HEK293 (cell line): ENCODE measurements at regions not wholly inside any gene's neighbourhood (a gene's known extent, or its start where the extent isn't known, plus 50 kb on each side); places are given as distances from the start of the nearest gene placed in this dataset.

ENCODE experiments used
- CTCF ChIA-PET: fragments of 350-600 bp; formaldehyde crosslinking; extraction: SDS; loops from one replicate; lab custom pipeline; 2021; ENCODE audit warnings: antibody characterized with exemption; lab: Yijun Ruan, JAX
- POLR2A ChIA-PET: fragments of 300-600 bp; formaldehyde crosslinking; extraction: SDS; loops from one replicate; lab custom pipeline; 2020; ENCODE audit warnings: antibody characterized with exemption, inconsistent platforms; lab: Yijun Ruan, JAX
- H3K27ac ChIP-seq: fragments of 200-500 bp; sonication (Bioruptor generic); 2 replicates; pipeline ENCODE4 v1.5.1; 2014; ENCODE audit warnings: low read depth, low read length, control low read depth, inconsistent platforms; ENCODE audit errors: extremely low read depth
- H3K36me3 ChIP-seq, 2 experiments: fragments of 200-500 bp in 1 of 2; sonication (Bioruptor generic) in 1 of 2; 1 replicate in 1 of 2; 2 replicates in 1 of 2; pipeline ENCODE4 v1.5.1; 2014 to 2017; ENCODE audit warnings: inconsistent platforms in 2 of 2, low read length in 2 of 2; ENCODE audit not compliant: control insufficient read depth in 2 of 2, insufficient read depth in 1 of 2
- H3K4me1 ChIP-seq: fragments of 200-500 bp; sonication (Bioruptor generic); 2 replicates; pipeline ENCODE4 v1.5.1; 2014; ENCODE audit warnings: mild to moderate bottlenecking, low read length, inconsistent platforms; ENCODE audit not compliant: control insufficient read depth, insufficient read depth
- H3K4me3 ChIP-seq: 2 replicates; pipeline ENCODE4 v1.5.1; 2011; ENCODE audit warnings: low read depth, mild to moderate bottlenecking, control low read depth, low read length, moderate library complexity
- H3K9me3 ChIP-seq: fragments of 200-500 bp; sonication (Bioruptor generic); 2 replicates; pipeline ENCODE4 v1.5.1; 2014; ENCODE audit warnings: low read depth, low read length, inconsistent platforms; ENCODE audit not compliant: control insufficient read depth, insufficient read depth
- BCL6B ChIP-seq: fragments of 450-650 bp; formaldehyde crosslinking; IDR thresholded peaks from 2 replicates; pipeline ENCODE4 v1.5.1; 2017; ENCODE audit warnings: missing biosample characterization, missing genetic modification characterization
- IKZF3 ChIP-seq: fragments of 450-650 bp; IDR thresholded peaks from 2 replicates; pipeline ENCODE4 v1.5.0; 2018; ENCODE audit warnings: missing biosample characterization, mild to moderate bottlenecking, missing genetic modification characterization, moderate library complexity
- KLF10 ChIP-seq: fragments of 450-650 bp; IDR thresholded peaks from 2 replicates; pipeline ENCODE4 v1.5.1; 2018; ENCODE audit warnings: missing biosample characterization, mild to moderate bottlenecking, missing genetic modification characterization
- PRDM4 ChIP-seq: fragments of 450-650 bp; formaldehyde crosslinking; IDR thresholded peaks from 2 replicates; pipeline ENCODE4 v1.5.1; 2017; ENCODE audit warnings: missing biosample characterization, missing genetic modification characterization
- PRDM6 ChIP-seq: fragments of 450-650 bp; formaldehyde crosslinking; IDR thresholded peaks from 2 replicates; pipeline ENCODE4 v1.5.1; 2017; ENCODE audit warnings: missing biosample characterization, missing genetic modification characterization
- SCRT2 ChIP-seq: fragments of 450-650 bp; formaldehyde crosslinking; IDR thresholded peaks from 2 replicates; pipeline ENCODE4 v1.5.1; 2016; ENCODE audit warnings: missing biosample characterization, missing genetic modification characterization
- SETDB1 ChIP-seq: IDR thresholded peaks from one replicate; pipeline ENCODE4 v1.6.1; 2017; ENCODE audit warnings: mild to moderate bottlenecking, low read length, moderate library complexity, mixed read lengths; ENCODE audit not compliant: insufficient read length
- ZBTB6 ChIP-seq: fragments of 450-650 bp; formaldehyde crosslinking; IDR thresholded peaks from 2 replicates; pipeline ENCODE4 v1.5.1; 2017; ENCODE audit warnings: missing biosample characterization, missing genetic modification characterization
- ZEB2 ChIP-seq: fragments of 450-650 bp; formaldehyde crosslinking; IDR thresholded peaks from 2 replicates; pipeline ENCODE4 v1.5.1; 2016; ENCODE audit warnings: missing biosample characterization, missing genetic modification characterization
- ZFHX2 ChIP-seq: fragments of 450-650 bp; formaldehyde crosslinking; conservative IDR thresholded peaks from 2 replicates; pipeline ENCODE4 v1.5.1; 2016; ENCODE audit warnings: missing biosample characterization, missing genetic modification characterization
- ZNF174 ChIP-seq: fragments of 450-650 bp; formaldehyde crosslinking; IDR thresholded peaks from 2 replicates; pipeline ENCODE4 v1.5.0; 2017; ENCODE audit warnings: missing biosample characterization, mild to moderate bottlenecking, missing genetic modification characterization
- ZNF248 ChIP-seq: fragments of 450-650 bp; formaldehyde crosslinking; IDR thresholded peaks from 2 replicates; pipeline ENCODE4 v1.5.1; 2017; ENCODE audit warnings: missing biosample characterization, missing genetic modification characterization
- ZNF302 ChIP-seq: fragments of 450-650 bp; formaldehyde crosslinking; IDR thresholded peaks from 2 replicates; pipeline ENCODE4 v1.5.1; 2016; ENCODE audit warnings: missing biosample characterization, missing genetic modification characterization, low read depth
- ZNF311 ChIP-seq: fragments of 450-650 bp; formaldehyde crosslinking; IDR thresholded peaks from 2 replicates; pipeline ENCODE4 v1.5.1; 2017; ENCODE audit warnings: missing biosample characterization, missing genetic modification characterization, borderline replicate concordance
- ZNF341 ChIP-seq: fragments of 450-650 bp; formaldehyde crosslinking; IDR thresholded peaks from 2 replicates; pipeline ENCODE4; 2016; ENCODE audit warnings: low read depth, missing biosample characterization, missing genetic modification characterization
- ZNF404 ChIP-seq: fragments of 450-650 bp; formaldehyde crosslinking; IDR thresholded peaks from 2 replicates; pipeline ENCODE4 v1.5.1; 2017; ENCODE audit warnings: missing biosample characterization, missing genetic modification characterization
- ZNF514 ChIP-seq: fragments of 450-650 bp; formaldehyde crosslinking; IDR thresholded peaks from 2 replicates; pipeline ENCODE4 v1.5.1; 2016; ENCODE audit warnings: missing biosample characterization, missing genetic modification characterization
- ZNF555 ChIP-seq: fragments of 450-650 bp; formaldehyde crosslinking; conservative IDR thresholded peaks from 2 replicates; pipeline ENCODE4 v1.5.1; 2017; ENCODE audit warnings: missing biosample characterization, mild to moderate bottlenecking, missing genetic modification characterization, inconsistent platforms
- ZNF558 ChIP-seq: fragments of 450-650 bp; formaldehyde crosslinking; IDR thresholded peaks from 2 replicates; pipeline ENCODE4 v1.5.1; 2016; ENCODE audit warnings: missing biosample characterization, missing genetic modification characterization
- ZNF580 ChIP-seq: fragments of 450-650 bp; formaldehyde crosslinking; IDR thresholded peaks from 2 replicates; pipeline ENCODE4 v1.5.1; 2016; ENCODE audit warnings: missing biosample characterization, missing genetic modification characterization
- ZNF76 ChIP-seq: fragments of 450-650 bp; formaldehyde crosslinking; IDR thresholded peaks from 2 replicates; pipeline ENCODE4; 2016; ENCODE audit warnings: low read depth, missing biosample characterization, missing genetic modification characterization, borderline replicate concordance
- ZNF830 ChIP-seq: fragments of 450-650 bp; IDR thresholded peaks from 2 replicates; pipeline ENCODE4 v1.5.0; 2018; ENCODE audit warnings: missing biosample characterization, missing genetic modification characterization, low read depth, mild to moderate bottlenecking, moderate library complexity
- ZSCAN5A ChIP-seq: fragments of 450-650 bp; formaldehyde crosslinking; IDR thresholded peaks from 2 replicates; pipeline ENCODE4 v1.5.1; 2016; ENCODE audit warnings: missing biosample characterization, missing genetic modification characterization
- ZXDB ChIP-seq: fragments of 450-650 bp; formaldehyde crosslinking; IDR thresholded peaks from 2 replicates; pipeline ENCODE4 v1.5.1; 2016; ENCODE audit warnings: missing biosample characterization, missing genetic modification characterization

GRCh38 chr5:25458628-25459027 lies 813.9 kb upstream of the CDH10 start (continued):
- TF ChIP-seq ZNF514 (tag by site-specific recombination) (no peak), KLF10 (tag by site-specific recombination) (no peak), ZEB2 (no peak), ZNF404 (no peak)

- CTCF ChIA-PET = no interaction called here
Observed at GRCh38 chr5:25453500-25453899, 808.7 kb upstream of the CDH10 start.

GRCh38 chr5:25451294-25451693 lies 806.5 kb upstream of the CDH10 start:
- CTCF ChIA-PET = no interaction called here
- no peak overlapping the region for H3K27ac ChIP-seq
- no peaks in the 10 kb centered on the region for H3K9me3 ChIP-seq
- no peak overlapping the region for H3K4me3 ChIP-seq
- H3K36me3 ChIP-seq = no peaks in the 10 kb centered on the region
- POLR2A ChIA-PET = no interaction called here
- TF ChIP-seq ZXDB (tag by site-specific recombination) = no peak
- TF ChIP-seq PRDM4 (tag by site-specific recombination) = no peak
- no peak for TF ChIP-seq IKZF3 (tag by site-specific recombination)
- no peak for TF ChIP-seq ZFHX2
- no peak for TF ChIP-seq ZNF311
- no peak for TF ChIP-seq BCL6B
- no peak for TF ChIP-seq ZNF830
- TF ChIP-seq ZNF174 (tag by site-specific recombination) = no peak
- no peak for TF ChIP-seq ZBTB6 (tag by site-specific recombination)
- no peak for TF ChIP-seq ZNF404
- TF ChIP-seq ZNF558 = no peak
- TF ChIP-seq ZNF302 (tag by site-specific recombination) = no peak
- TF ChIP-seq ZNF76 = no peak
- no peak for TF ChIP-seq ZNF555 (tag by site-specific recombination)
- no peak for TF ChIP-seq ZNF341
- TF ChIP-seq PRDM6 (tag by site-specific recombination) = no peak
- TF ChIP-seq ZNF580 = no peak
- no peak for TF ChIP-seq SCRT2 (tag by site-specific recombination)
- TF ChIP-seq SETDB1 = no peak
- TF ChIP-seq ZSCAN5A (tag by site-specific recombination) = no peak
- TF ChIP-seq, all 188 proteins: peak for 0
- no peaks in the 10 kb centered on the region for H3K4me1 ChIP-seq

More at GRCh38 chr5:25453500-25453899, 808.7 kb upstream of the CDH10 start:
- H3K27ac ChIP-seq = no peak overlapping the region
- no peaks in the 10 kb centered on the region for H3K4me1 ChIP-seq
- no peak overlapping the region for H3K4me3 ChIP-seq
- H3K36me3 ChIP-seq = no peaks in the 10 kb centered on the region
- H3K9me3 ChIP-seq = no peaks in the 10 kb centered on the region
- POLR2A ChIA-PET = no interaction called here
- TF ChIP-seq ZNF248 (tag by site-specific recombination) = no peak
